ENCODE measurements at regions not wholly inside any gene's neighbourhood (a gene's known extent, or its start where the extent isn't known, plus 50 kb on each side); places are given as distances from the start of the nearest gene placed in this dataset.
"Not testable (repeated sequence)": the region's sequence is repeated elsewhere in the genome, so short reads cannot be mapped to it uniquely, and the experiment has no call there.

GRCh38 chr13:68550330-68550729, 1320.2 kb upstream of the PCDH9 start:
- intact Hi-C loops (cut with micrococcal nuclease; ENCODE audit: unreplicated experiment) = no loop called here
- Mint-ChIP-seq H3K4me1 (ENCODE audit: low read depth, unreplicated experiment) (no peaks in the 10 kb centered on the region), H3K27me3 (ENCODE audit: insufficient read depth, unreplicated experiment) (peaks cover 2% of the 10 kb centered on the region), H3K36me3 (ENCODE audit: insufficient read depth, unreplicated experiment) (no peaks in the 10 kb centered on the region), H3K9me3 (ENCODE audit: unreplicated experiment) (no peaks in the 10 kb centered on the region), H3K27ac (ENCODE audit: unreplicated experiment) (no peak overlapping the region), H3K4me3 (ENCODE audit: unreplicated experiment) (no peak overlapping the region)
- CTCF ChIA-PET = no interaction called here
- BruUV-seq (replicated peaks) = no TSS peak
- TF ChIP-seq, protein P1, sequence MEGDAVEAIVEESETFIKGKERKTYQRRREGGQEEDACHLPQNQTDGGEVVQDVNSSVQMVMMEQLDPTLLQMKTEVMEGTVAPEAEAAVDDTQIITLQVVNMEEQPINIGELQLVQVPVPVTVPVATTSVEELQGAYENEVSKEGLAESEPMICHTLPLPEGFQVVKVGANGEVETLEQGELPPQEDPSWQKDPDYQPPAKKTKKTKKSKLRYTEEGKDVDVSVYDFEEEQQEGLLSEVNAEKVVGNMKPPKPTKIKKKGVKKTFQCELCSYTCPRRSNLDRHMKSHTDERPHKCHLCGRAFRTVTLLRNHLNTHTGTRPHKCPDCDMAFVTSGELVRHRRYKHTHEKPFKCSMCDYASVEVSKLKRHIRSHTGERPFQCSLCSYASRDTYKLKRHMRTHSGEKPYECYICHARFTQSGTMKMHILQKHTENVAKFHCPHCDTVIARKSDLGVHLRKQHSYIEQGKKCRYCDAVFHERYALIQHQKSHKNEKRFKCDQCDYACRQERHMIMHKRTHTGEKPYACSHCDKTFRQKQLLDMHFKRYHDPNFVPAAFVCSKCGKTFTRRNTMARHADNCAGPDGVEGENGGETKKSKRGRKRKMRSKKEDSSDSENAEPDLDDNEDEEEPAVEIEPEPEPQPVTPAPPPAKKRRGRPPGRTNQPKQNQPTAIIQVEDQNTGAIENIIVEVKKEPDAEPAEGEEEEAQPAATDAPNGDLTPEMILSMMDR (IDR thresholded peaks at IDR 0.05; ENCODE audit: insufficient read depth in 1 of 2, low read depth in 1 of 2, low read length in 1 of 2, severe bottlenecking in 1 of 2, unreplicated experiment in 1 of 2) = no peak
- Histone ChIP-seq H3K27me3 (replicated peaks; ENCODE audit: control insufficient read depth, insufficient read depth, low read length) (no peaks in the 10 kb centered on the region), H3K36me3 (ENCODE audit: control insufficient read depth, insufficient read depth, low read length) (no peaks in the 10 kb centered on the region), H3K4me1 (no peaks in the 10 kb centered on the region), H3K9me3 (no peaks in the 10 kb centered on the region), H3K4me3 (ENCODE audit: low read depth, low read length) (no peak overlapping the region)
- POLR2A ChIA-PET = no interaction called here
- DNase-seq = no peak

GRCh38 chr13:68540244-68540643, 1310.1 kb upstream of the PCDH9 start:
- POLR2A ChIA-PET = no interaction called here
- Mint-ChIP-seq H3K4me1 (ENCODE audit: low read depth, unreplicated experiment) (no peaks in the 10 kb centered on the region), H3K36me3 (ENCODE audit: insufficient read depth, unreplicated experiment) (no peaks in the 10 kb centered on the region), H3K27me3 (ENCODE audit: insufficient read depth, unreplicated experiment) (no peaks in the 10 kb centered on the region), H3K4me3 (ENCODE audit: unreplicated experiment) (no peak overlapping the region), H3K27ac (ENCODE audit: unreplicated experiment) (no peak overlapping the region), H3K9me3 (ENCODE audit: unreplicated experiment) (no peaks in the 10 kb centered on the region)
- Histone ChIP-seq H3K4me1 (no peaks in the 10 kb centered on the region), H3K9me3 (no peaks in the 10 kb centered on the region), H3K4me3 (ENCODE audit: low read depth, low read length) (no peak overlapping the region), H3K27me3 (replicated peaks; ENCODE audit: control insufficient read depth, insufficient read depth, low read length) (no peaks in the 10 kb centered on the region), H3K36me3 (ENCODE audit: control insufficient read depth, insufficient read depth, low read length) (no peaks in the 10 kb centered on the region)
- TF ChIP-seq, protein P1 (IDR thresholded peaks at IDR 0.05; ENCODE audit: insufficient read depth in 1 of 2, low read depth in 1 of 2, low read length in 1 of 2, severe bottlenecking in 1 of 2, unreplicated experiment in 1 of 2) = no peak
- CTCF ChIA-PET = no interaction called here
- DNase-seq = no peak
- no TSS peak for BruUV-seq (replicated peaks)
- intact Hi-C loops (cut with micrococcal nuclease; ENCODE audit: unreplicated experiment) = no loop called here

- H3K9me3 ChIP-seq = no peaks in the 10 kb centered on the region
- H3K27me3 ChIP-seq (replicated peaks; ENCODE audit: control insufficient read depth, insufficient read depth, low read length) = no peaks in the 10 kb centered on the region
- Mint-ChIP-seq H3K9me3 (ENCODE audit: unreplicated experiment) (no peaks in the 10 kb centered on the region), H3K4me1 (ENCODE audit: low read depth, unreplicated experiment) (no peaks in the 10 kb centered on the region), H3K36me3 (ENCODE audit: insufficient read depth, unreplicated experiment) (no peaks in the 10 kb centered on the region), H3K27me3 (ENCODE audit: insufficient read depth, unreplicated experiment) (no peaks in the 10 kb centered on the region), H3K27ac (ENCODE audit: unreplicated experiment) (no peak overlapping the region), H3K4me3 (ENCODE audit: unreplicated experiment) (no peak overlapping the region)
- intact Hi-C loops (cut with micrococcal nuclease; ENCODE audit: unreplicated experiment) = no loop called here
- H3K4me1 ChIP-seq = no peaks in the 10 kb centered on the region
- H3K36me3 ChIP-seq (ENCODE audit: control insufficient read depth, insufficient read depth, low read length) = no peaks in the 10 kb centered on the region
- TF ChIP-seq, protein P1 (IDR thresholded peaks at IDR 0.05; ENCODE audit: insufficient read depth in 1 of 2, low read depth in 1 of 2, low read length in 1 of 2, severe bottlenecking in 1 of 2, unreplicated experiment in 1 of 2) = no peak
- H3K4me3 ChIP-seq (ENCODE audit: low read depth, low read length) = no peak overlapping the region
- ChIA-PET CTCF (no interaction called here), POLR2A (no interaction called here)
- BruUV-seq (replicated peaks) = no TSS peak
- no peak for DNase-seq
Observed at GRCh38 chr13:68535329-68535728, 1305.2 kb upstream of the PCDH9 start.

- H3K4me3 Mint-ChIP-seq (ENCODE audit: unreplicated experiment); H3K9me3 ChIP-seq; DNase-seq; H3K4me1 Mint-ChIP-seq (ENCODE audit: low read depth, unreplicated experiment); H3K27me3 ChIP-seq (replicated peaks; ENCODE audit: control insufficient read depth, insufficient read depth, low read length); H3K27me3 Mint-ChIP-seq (ENCODE audit: insufficient read depth, unreplicated experiment); POLR2A ChIA-PET; H3K27ac Mint-ChIP-seq (ENCODE audit: unreplicated experiment); H3K36me3 Mint-ChIP-seq (ENCODE audit: insufficient read depth, unreplicated experiment); intact Hi-C loops (cut with micrococcal nuclease; ENCODE audit: unreplicated experiment); H3K4me1 ChIP-seq; H3K36me3 ChIP-seq (ENCODE audit: control insufficient read depth, insufficient read depth, low read length); H3K4me3 ChIP-seq (ENCODE audit: low read depth, low read length); CTCF ChIA-PET; BruUV-seq (replicated peaks): not testable (repeated sequence)
- H3K9me3 Mint-ChIP-seq (ENCODE audit: unreplicated experiment) = peaks cover 22% of the 10 kb centered on the region
Observed at GRCh38 chr13:68527167-68527566, 1297.0 kb upstream of the PCDH9 start.

All from Caco-2 (cell line).